DOHH2 (cell line): ENCODE measurements at regions not wholly inside any gene's neighbourhood (a gene's known extent, or its start where the extent isn't known, plus 50 kb on each side); places are given as distances from the start of the nearest gene placed in this dataset.

Experiments
- CTCF ChIP-seq: fragments of 200-600 bp; sonication (generic); IDR thresholded peaks from one replicate; pipeline ENCODE4 v1.5.1; 2014; ENCODE audit warnings: antibody characterized with exemption, mild to moderate bottlenecking, low read depth, low read length; ENCODE audit not compliant: poor library complexity, severe bottlenecking
- EZH2phosphoT487 ChIP-seq: fragments of 200-600 bp; sonication (generic); IDR thresholded peaks from 2 replicates; pipeline ENCODE4 v1.6.1; 2017; ENCODE audit warnings: borderline replicate concordance, mild to moderate bottlenecking, antibody characterized with exemption, low read length, moderate library complexity, mixed read lengths

GRCh38 chr4:112994732-112995464 is 54.6 kb upstream of the ANK2 start:
- TF ChIP-seq CTCF (no peak), EZH2phosphoT487 (no peak)
